Activated CD4-positive, alpha-beta memory T cell treated with anti-CD3 and anti-CD28 coated beads for 36 hours (primary cell): ENCODE measurements at regions not wholly inside any gene's neighbourhood (a gene's known extent, or its start where the extent isn't known, plus 50 kb on each side); places are given as distances from the start of the nearest gene placed in this dataset.

Experiments
- CTCF ChIA-PET: fragments of 350-600 bp; sonication (Branson Sonifier 250); formaldehyde crosslinking; loops from one replicate; lab custom pipeline; 2021; ENCODE audit warnings: antibody characterized with exemption, inconsistent platforms; lab: Charles Lee
- POLR2A ChIA-PET: fragments of 350-600 bp; sonication (Branson Sonifier 250); formaldehyde crosslinking; loops from one replicate; lab custom pipeline; 2021; ENCODE audit warnings: antibody characterized with exemption; lab: Charles Lee
- DNase-seq: peaks from one replicate; pipeline ENCODE4 v3.0.0-alpha.2; 2020
- H3K27ac Mint-ChIP-seq: one replicate; pipeline ENCODE4 v1.8.0; 2021; ENCODE audit warnings: mixed read lengths
- H3K27me3 Mint-ChIP-seq: one replicate; pipeline ENCODE4 v1.8.0; 2021; ENCODE audit warnings: mixed read lengths
- H3K36me3 Mint-ChIP-seq: one replicate; pipeline ENCODE4 v1.8.0; 2021; ENCODE audit warnings: mixed read lengths
- H3K4me1 Mint-ChIP-seq: one replicate; pipeline ENCODE4 v1.8.0; 2021; ENCODE audit warnings: low read depth, mixed read lengths
- H3K4me3 Mint-ChIP-seq: one replicate; pipeline ENCODE4 v1.8.0; 2021; ENCODE audit warnings: mild to moderate bottlenecking, mixed read lengths
- H3K9me3 Mint-ChIP-seq: one replicate; pipeline ENCODE4 v1.8.0; 2021; ENCODE audit warnings: mixed read lengths
- intact Hi-C: fragments of 100-400 bp; cut with micrococcal nuclease; formaldehyde crosslinking; loops from one replicate; pipeline ENCODE4 v1.15.1; 2023

- peaks cover 5% of the 10 kb centered on the region for H3K27me3 Mint-ChIP-seq
- H3K9me3 Mint-ChIP-seq, result no peaks in the 10 kb centered on the region
- DNase-seq, result no peak
- no peaks in the 10 kb centered on the region for H3K4me1 Mint-ChIP-seq
- H3K36me3 Mint-ChIP-seq, result no peaks in the 10 kb centered on the region
- ChIA-PET POLR2A (no interaction called here), CTCF (no interaction called here)
- no peak overlapping the region for H3K27ac Mint-ChIP-seq
- no peak overlapping the region for H3K4me3 Mint-ChIP-seq
- intact Hi-C loops, result no loop called here
Observed at GRCh38 chr16:5398203-5398602, 300.6 kb upstream of the EEF2KMT start.

GRCh38 chr16:5396880-5397279 is 299.3 kb upstream of the EEF2KMT start:
- H3K27ac Mint-ChIP-seq, result no peak overlapping the region
- H3K27me3 Mint-ChIP-seq, result peaks cover 5% of the 10 kb centered on the region
- CTCF ChIA-PET, result no interaction called here
- H3K9me3 Mint-ChIP-seq, result no peaks in the 10 kb centered on the region
- H3K4me1 Mint-ChIP-seq, result no peaks in the 10 kb centered on the region
- POLR2A ChIA-PET, result no interaction called here
- no peak overlapping the region for H3K4me3 Mint-ChIP-seq
- intact Hi-C loops, result no loop called here
- DNase-seq, result no peak
- H3K36me3 Mint-ChIP-seq, result no peaks in the 10 kb centered on the region

DNA sequence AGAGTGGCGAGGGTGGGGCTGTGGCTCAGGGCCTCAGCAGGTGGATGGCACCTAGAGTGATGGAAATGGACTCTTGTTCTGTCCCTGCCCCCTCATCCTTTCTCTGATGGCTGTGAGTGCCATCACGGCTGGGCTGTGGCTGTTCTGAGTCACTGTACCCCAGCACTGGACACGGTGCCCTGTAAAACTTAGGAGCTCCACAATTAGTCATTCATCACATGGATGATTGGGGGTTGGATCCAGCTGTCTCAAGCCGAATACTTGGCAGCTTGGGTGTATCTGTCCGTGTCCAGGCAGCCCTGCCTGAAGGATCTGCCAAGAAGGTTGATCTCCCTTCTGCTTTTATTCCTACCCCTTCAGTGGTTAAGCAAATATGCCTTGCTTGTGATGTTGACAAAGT is 295.5 kb upstream of the EEF2KMT start:
- H3K27ac Mint-ChIP-seq, result no peak overlapping the region
- H3K4me3 Mint-ChIP-seq, result no peak overlapping the region
- no peak for DNase-seq
- H3K9me3 Mint-ChIP-seq, result no peaks in the 10 kb centered on the region
- no peaks in the 10 kb centered on the region for H3K36me3 Mint-ChIP-seq
- no peaks in the 10 kb centered on the region for H3K4me1 Mint-ChIP-seq
- POLR2A ChIA-PET, result no interaction called here
- H3K27me3 Mint-ChIP-seq, result peaks cover 2% of the 10 kb centered on the region
- CTCF ChIA-PET, result no interaction called here
- intact Hi-C loops, result no loop called here

DNA sequence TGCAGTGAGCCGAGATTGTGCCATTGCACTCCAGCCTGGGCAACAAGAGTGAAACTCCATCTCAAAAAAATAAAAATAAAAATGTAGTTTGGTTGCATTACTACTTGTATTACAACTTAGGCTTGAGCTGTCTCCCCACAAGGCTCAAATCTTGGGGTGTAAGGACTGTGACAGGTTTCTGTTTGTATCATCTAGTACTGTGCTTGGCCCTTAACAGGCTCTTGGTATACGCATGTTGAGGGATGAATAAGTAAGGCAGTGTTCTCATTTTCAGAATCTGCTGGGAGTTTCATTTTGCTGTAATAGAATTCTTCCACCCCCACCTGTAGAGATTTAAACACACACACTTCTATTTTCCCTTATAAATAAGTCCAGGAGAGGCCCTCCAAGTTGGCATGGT is 289.4 kb upstream of the EEF2KMT start:
- CTCF ChIA-PET, result no interaction called here
- Mint-ChIP-seq H3K4me1 (no peaks in the 10 kb centered on the region), H3K27ac (no peak overlapping the region), H3K27me3 (no peaks in the 10 kb centered on the region), H3K36me3 (no peaks in the 10 kb centered on the region), H3K9me3 (no peaks in the 10 kb centered on the region), H3K4me3 (no peak overlapping the region)
- DNase-seq, result no peak
- intact Hi-C loops, result no loop called here
- POLR2A ChIA-PET, result no interaction called here

DNA sequence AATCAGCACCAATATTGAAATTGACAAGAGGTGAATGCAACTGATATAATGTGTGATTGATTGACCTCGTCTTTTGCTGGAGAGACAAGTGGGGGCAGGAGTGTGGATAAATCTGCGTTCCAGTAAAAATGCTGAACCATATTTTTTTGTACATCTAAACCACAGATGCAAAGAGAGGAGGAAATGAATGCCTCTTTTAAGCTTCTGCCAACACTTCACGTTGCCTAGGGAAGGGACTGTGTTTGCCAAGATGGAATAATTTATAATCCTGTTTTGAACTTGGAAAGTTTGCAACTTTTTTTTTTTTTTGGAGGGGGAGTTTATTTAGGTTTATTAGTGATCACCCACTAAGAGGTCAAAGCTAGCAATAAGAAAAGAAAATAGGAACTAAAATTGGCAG is 288.2 kb upstream of the EEF2KMT start:
- no peak overlapping the region for H3K27ac Mint-ChIP-seq
- POLR2A ChIA-PET, result no interaction called here
- H3K27me3 Mint-ChIP-seq, result no peaks in the 10 kb centered on the region
- no peaks in the 10 kb centered on the region for H3K36me3 Mint-ChIP-seq
- CTCF ChIA-PET, result no interaction called here
- H3K4me3 Mint-ChIP-seq, result no peak overlapping the region
- no peak for DNase-seq
- intact Hi-C loops, result no loop called here
- H3K4me1 Mint-ChIP-seq, result no peaks in the 10 kb centered on the region
- no peaks in the 10 kb centered on the region for H3K9me3 Mint-ChIP-seq

DNA sequence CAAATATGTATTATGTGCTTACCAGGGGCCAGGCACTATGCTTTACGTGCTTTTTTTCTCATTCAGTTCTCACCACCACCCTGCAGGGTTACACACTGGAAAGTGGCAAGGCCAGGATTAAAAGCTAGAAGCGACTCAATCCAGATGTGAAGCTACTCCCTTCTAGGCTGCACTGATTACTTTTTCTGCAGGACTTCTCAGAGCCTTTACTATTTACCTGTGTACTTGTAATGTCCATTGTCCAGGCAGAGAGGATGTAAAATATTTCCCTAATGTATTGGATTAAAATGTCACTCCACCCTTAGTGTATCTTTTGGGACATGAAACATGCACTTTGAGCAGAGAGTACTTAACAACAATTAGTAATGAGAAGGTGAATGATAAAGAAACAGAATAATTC is 287.5 kb upstream of the EEF2KMT start:
- ChIA-PET POLR2A (no interaction called here), CTCF (no interaction called here)
- intact Hi-C loops, result no loop called here
- H3K27me3 Mint-ChIP-seq, result no peaks in the 10 kb centered on the region
- H3K9me3 Mint-ChIP-seq, result no peaks in the 10 kb centered on the region
- H3K27ac Mint-ChIP-seq, result no peak overlapping the region
- no peaks in the 10 kb centered on the region for H3K36me3 Mint-ChIP-seq
- H3K4me1 Mint-ChIP-seq, result no peaks in the 10 kb centered on the region
- DNase-seq, result no peak
- no peak overlapping the region for H3K4me3 Mint-ChIP-seq

DNA sequence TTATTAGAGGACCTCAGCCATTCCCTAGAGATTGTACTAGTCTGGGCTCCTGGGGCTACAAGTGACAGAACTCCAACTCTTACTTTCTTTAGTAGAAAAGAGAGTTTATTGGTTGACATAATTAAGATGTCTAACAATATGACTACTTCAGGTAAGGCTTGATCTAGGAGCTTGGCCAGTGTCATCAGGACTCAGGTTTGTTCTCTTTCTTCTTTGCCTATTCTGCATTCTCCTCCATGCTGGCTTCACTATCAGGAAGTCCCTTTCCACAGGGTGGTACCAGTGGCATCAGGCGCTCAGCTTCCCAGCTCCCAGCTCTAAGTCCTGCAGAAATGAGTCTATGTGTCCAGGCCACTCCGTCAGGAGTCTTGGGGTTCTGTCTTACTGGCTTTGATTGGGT is 286.1 kb upstream of the EEF2KMT start:
- ChIA-PET CTCF (no interaction called here), POLR2A (no interaction called here)
- H3K36me3 Mint-ChIP-seq, result no peaks in the 10 kb centered on the region
- intact Hi-C loops, result no loop called here
- no peaks in the 10 kb centered on the region for H3K9me3 Mint-ChIP-seq
- no peaks in the 10 kb centered on the region for H3K27me3 Mint-ChIP-seq
- H3K27ac Mint-ChIP-seq, result no peak overlapping the region
- DNase-seq, result no peak
- no peak overlapping the region for H3K4me3 Mint-ChIP-seq
- no peaks in the 10 kb centered on the region for H3K4me1 Mint-ChIP-seq

- CTCF ChIA-PET, result no interaction called here
- H3K4me1 Mint-ChIP-seq, result no peaks in the 10 kb centered on the region
- no peak overlapping the region for H3K27ac Mint-ChIP-seq
- H3K4me3 Mint-ChIP-seq, result no peak overlapping the region
- POLR2A ChIA-PET, result no interaction called here
- intact Hi-C loops, result no loop called here
- H3K36me3 Mint-ChIP-seq, result no peaks in the 10 kb centered on the region
- H3K9me3 Mint-ChIP-seq, result no peaks in the 10 kb centered on the region
- DNase-seq, result no peak
- peaks cover 1% of the 10 kb centered on the region for H3K27me3 Mint-ChIP-seq
Observed at GRCh38 chr16:5382484-5382883, 284.9 kb upstream of the EEF2KMT start.

DNA sequence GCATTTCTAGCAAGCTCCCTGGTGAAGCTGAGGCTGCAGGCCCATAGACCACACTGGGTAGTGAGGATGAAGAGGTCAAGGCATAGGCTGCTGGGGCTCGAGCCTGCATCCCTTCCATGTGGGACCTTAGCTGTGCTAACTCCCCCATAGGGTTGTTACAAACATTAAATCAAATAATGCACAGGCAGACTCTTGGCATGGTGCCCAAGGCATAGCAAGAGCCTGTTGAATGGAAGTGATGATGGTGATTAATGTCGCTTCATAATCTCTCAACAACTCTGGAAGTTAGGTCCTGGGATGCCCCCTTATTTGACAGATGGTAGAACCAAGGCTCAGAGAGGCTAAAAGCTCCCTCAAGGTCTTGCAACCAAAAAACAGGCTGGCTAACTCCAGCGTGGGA is 283.9 kb upstream of the EEF2KMT start:
- H3K27me3 Mint-ChIP-seq, result peaks cover 1% of the 10 kb centered on the region
- no peak for DNase-seq
- ChIA-PET POLR2A (no interaction called here), CTCF (no interaction called here)
- no peaks in the 10 kb centered on the region for H3K36me3 Mint-ChIP-seq
- no peaks in the 10 kb centered on the region for H3K9me3 Mint-ChIP-seq
- H3K4me1 Mint-ChIP-seq, result no peaks in the 10 kb centered on the region
- H3K27ac Mint-ChIP-seq, result no peak overlapping the region
- intact Hi-C loops, result no loop called here
- H3K4me3 Mint-ChIP-seq, result no peak overlapping the region

DNA sequence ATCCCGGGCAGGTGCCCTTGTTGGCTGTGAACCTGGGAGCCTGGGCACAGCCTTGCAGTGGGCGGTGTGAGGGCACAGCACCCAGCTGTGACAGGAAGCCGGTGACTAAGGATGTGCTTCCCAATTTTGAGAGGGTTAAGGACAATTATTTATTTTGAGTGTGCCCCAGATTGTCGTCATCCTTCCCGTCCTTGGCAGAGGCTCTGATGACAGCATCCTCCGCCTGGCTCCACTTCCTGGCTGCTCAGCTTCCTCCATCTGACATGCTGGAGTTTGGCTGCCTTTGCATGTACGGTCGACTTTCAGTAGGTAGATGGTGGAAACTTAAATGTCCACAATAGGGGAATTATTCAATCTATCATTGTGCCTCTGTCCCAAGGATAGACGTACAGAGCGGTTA is 282.4 kb upstream of the EEF2KMT start:
- POLR2A ChIA-PET, result no interaction called here
- no peak overlapping the region for H3K4me3 Mint-ChIP-seq
- no peaks in the 10 kb centered on the region for H3K4me1 Mint-ChIP-seq
- intact Hi-C loops, result no loop called here
- H3K27me3 Mint-ChIP-seq, result peaks cover 5% of the 10 kb centered on the region
- CTCF ChIA-PET, result no interaction called here
- no peaks in the 10 kb centered on the region for H3K36me3 Mint-ChIP-seq
- H3K9me3 Mint-ChIP-seq, result no peaks in the 10 kb centered on the region
- no peak overlapping the region for H3K27ac Mint-ChIP-seq
- no peak for DNase-seq

- POLR2A ChIA-PET, result no interaction called here
- intact Hi-C loops, result no loop called here
- CTCF ChIA-PET, result no interaction called here
Observed at GRCh38 chr16:5378531-5378930, 280.9 kb upstream of the EEF2KMT start.

GRCh38 chr16:5377280-5377898 is 279.8 kb upstream of the EEF2KMT start:
- peaks cover 11% of the 10 kb centered on the region for H3K27me3 Mint-ChIP-seq
- DNase-seq, result no peak
- no peaks in the 10 kb centered on the region for H3K4me1 Mint-ChIP-seq
- H3K36me3 Mint-ChIP-seq, result no peaks in the 10 kb centered on the region
- H3K4me3 Mint-ChIP-seq, result no peak overlapping the region
- POLR2A ChIA-PET, result no interaction called here
- intact Hi-C loops, result no loop called here
- CTCF ChIA-PET, result no interaction called here
- H3K27ac Mint-ChIP-seq, result no peak overlapping the region
- no peaks in the 10 kb centered on the region for H3K9me3 Mint-ChIP-seq

More at GRCh38 chr16:5378531-5378930, 280.9 kb upstream of the EEF2KMT start:
- Mint-ChIP-seq H3K4me3 (no peak overlapping the region), H3K27ac (no peak overlapping the region), H3K27me3 (peaks cover 9% of the 10 kb centered on the region), H3K36me3 (no peaks in the 10 kb centered on the region), H3K4me1 (no peaks in the 10 kb centered on the region), H3K9me3 (no peaks in the 10 kb centered on the region)
- DNase-seq, result no peak

- no peaks in the 10 kb centered on the region for H3K36me3 Mint-ChIP-seq
- H3K4me1 Mint-ChIP-seq, result no peaks in the 10 kb centered on the region
- H3K27me3 Mint-ChIP-seq, result peaks cover 11% of the 10 kb centered on the region
- CTCF ChIA-PET, result no interaction called here
- POLR2A ChIA-PET, result no interaction called here
- H3K9me3 Mint-ChIP-seq, result no peaks in the 10 kb centered on the region
- no peak overlapping the region for H3K4me3 Mint-ChIP-seq
- intact Hi-C loops, result no loop called here
- no peak for DNase-seq
- no peak overlapping the region for H3K27ac Mint-ChIP-seq
Observed at GRCh38 chr16:5374184-5374583, 276.6 kb upstream of the EEF2KMT start.
